Type B pancreatic cell (in vitro differentiated cells): ENCODE measurements at regions not wholly inside any gene's neighbourhood (a gene's known extent, or its start where the extent isn't known, plus 50 kb on each side); places are given as distances from the start of the nearest gene placed in this dataset.
A peak's percentile ranks its signal among the peaks of the same experiment; 100 is the strongest.

Experiments
- DNase-seq: peaks from one replicate; pipeline ENCODE4 v3.0.0; 2021; ENCODE audit warnings: mixed read lengths; ENCODE audit not compliant: unreplicated experiment; ENCODE audit errors: extremely low spot score
- H3K27ac Mint-ChIP-seq: 2 replicates; pipeline ENCODE4 v1.8.0; 2021; ENCODE audit warnings: mild to moderate bottlenecking, mixed read lengths
- H3K27me3 Mint-ChIP-seq: 2 replicates; pipeline ENCODE4 v1.8.0; 2021; ENCODE audit warnings: mixed read lengths
- H3K36me3 Mint-ChIP-seq: 2 replicates; pipeline ENCODE4 v1.8.0; 2021; ENCODE audit warnings: mixed read lengths
- H3K4me1 Mint-ChIP-seq: one replicate; pipeline ENCODE4 v1.8.0; 2021; ENCODE audit warnings: mixed read lengths; ENCODE audit not compliant: unreplicated experiment
- H3K4me3 Mint-ChIP-seq: 2 replicates; pipeline ENCODE4 v1.8.0; 2021; ENCODE audit warnings: mild to moderate bottlenecking, mixed read lengths
- H3K9me3 Mint-ChIP-seq: 2 replicates; pipeline ENCODE4 v1.8.0; 2021; ENCODE audit warnings: mixed read lengths
- CTCF ChIP-seq: fragments of 200-600 bp; sonication (generic); conservative IDR thresholded peaks from 2 replicates; pipeline ENCODE4 v1.5.0; 2021; ENCODE audit warnings: antibody characterized with exemption, mild to moderate bottlenecking

- H3K27me3 Mint-ChIP-seq, result no peaks in the 10 kb centered on the region
- H3K9me3 Mint-ChIP-seq, result no peaks in the 10 kb centered on the region
- H3K27ac Mint-ChIP-seq, result no peak overlapping the region
- no peak for TF ChIP-seq CTCF
- no peak for DNase-seq
- H3K4me1 Mint-ChIP-seq, result peaks cover 19% of the 10 kb centered on the region
- no peaks in the 10 kb centered on the region for H3K36me3 Mint-ChIP-seq
- no peak overlapping the region for H3K4me3 Mint-ChIP-seq
Observed at GRCh38 chr13:40476175-40476958, 190.1 kb downstream of the FOXO1 start.

DNA sequence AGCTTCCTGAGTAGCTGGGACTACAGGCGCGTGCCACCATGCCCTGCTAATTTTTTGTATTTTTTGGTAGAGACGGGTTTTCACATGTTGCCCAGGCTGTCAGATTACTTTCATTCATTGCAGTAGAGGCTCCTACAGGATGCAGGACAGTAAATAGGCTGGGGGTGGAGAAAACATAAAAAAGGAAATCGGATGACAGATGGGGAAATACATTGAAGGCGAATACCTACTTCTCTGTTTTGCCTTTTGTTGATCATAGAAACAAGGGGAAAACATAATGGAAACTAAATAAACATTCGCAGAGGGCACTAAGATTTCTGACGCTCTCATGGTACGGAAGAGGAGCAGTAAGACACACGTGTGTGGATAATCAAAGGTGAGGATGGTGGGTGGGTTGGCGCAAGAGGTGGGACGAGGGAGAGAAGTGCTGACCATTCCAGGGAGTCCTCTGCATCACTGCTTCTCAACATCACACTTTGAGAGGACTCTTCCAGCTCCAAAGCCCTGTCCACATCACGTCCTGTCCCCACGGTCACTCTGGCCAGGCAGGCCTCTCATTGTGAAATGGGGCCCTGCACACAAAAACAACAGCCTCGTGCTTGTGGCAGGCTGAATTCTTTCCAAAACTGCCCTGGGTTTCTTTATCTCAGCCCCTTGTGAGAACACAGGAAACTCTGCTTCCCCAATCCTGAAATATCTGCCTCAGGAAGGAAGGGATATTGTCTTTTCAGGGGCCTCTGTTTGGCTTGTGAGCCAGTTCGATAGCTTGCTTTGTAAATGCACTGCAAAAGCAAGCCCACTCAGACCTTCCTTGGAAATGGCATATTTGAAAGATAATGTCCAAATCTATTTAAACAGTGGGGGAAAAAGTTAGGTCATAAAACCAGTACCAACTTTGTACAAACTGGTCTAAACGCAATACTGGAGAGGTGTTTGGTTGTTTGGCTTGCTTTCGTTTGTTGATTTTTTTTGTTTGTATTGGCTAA, 188.5 kb downstream of the FOXO1 start:
- Mint-ChIP-seq H3K36me3 (no peaks in the 10 kb centered on the region), H3K9me3 (no peaks in the 10 kb centered on the region), H3K4me1 (peaks cover 19% of the 10 kb centered on the region), H3K4me3 (peak overlapping the region; percentile 24), H3K27ac (peak overlapping the region; percentile 84), H3K27me3 (no peaks in the 10 kb centered on the region)
- no peak for TF ChIP-seq CTCF
- no peak for DNase-seq

DNA sequence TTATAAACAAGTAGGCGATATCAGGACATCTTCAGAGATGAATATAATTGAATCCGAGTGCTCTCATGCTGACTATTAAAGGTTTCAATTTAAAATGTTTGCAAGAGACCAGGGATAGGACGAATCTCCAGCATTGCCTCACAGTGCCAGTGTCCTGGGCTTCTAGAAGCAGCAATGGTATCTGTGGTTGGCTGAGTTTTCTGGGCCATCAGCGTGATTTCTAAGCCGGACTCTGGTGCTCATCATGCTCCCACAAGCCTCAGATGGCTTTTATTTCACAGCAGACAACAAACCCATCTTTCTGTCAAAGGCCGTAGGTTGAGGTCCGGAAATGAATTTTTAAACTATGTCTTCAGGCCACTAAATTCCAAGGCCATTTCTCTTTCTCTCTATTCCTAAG, 187.7 kb downstream of the FOXO1 start:
- TF ChIP-seq CTCF, result no peak
- Mint-ChIP-seq H3K27ac (no peak overlapping the region), H3K4me3 (no peak overlapping the region), H3K4me1 (peaks cover 20% of the 10 kb centered on the region), H3K9me3 (no peaks in the 10 kb centered on the region), H3K27me3 (no peaks in the 10 kb centered on the region), H3K36me3 (no peaks in the 10 kb centered on the region)
- no peak for DNase-seq

DNA sequence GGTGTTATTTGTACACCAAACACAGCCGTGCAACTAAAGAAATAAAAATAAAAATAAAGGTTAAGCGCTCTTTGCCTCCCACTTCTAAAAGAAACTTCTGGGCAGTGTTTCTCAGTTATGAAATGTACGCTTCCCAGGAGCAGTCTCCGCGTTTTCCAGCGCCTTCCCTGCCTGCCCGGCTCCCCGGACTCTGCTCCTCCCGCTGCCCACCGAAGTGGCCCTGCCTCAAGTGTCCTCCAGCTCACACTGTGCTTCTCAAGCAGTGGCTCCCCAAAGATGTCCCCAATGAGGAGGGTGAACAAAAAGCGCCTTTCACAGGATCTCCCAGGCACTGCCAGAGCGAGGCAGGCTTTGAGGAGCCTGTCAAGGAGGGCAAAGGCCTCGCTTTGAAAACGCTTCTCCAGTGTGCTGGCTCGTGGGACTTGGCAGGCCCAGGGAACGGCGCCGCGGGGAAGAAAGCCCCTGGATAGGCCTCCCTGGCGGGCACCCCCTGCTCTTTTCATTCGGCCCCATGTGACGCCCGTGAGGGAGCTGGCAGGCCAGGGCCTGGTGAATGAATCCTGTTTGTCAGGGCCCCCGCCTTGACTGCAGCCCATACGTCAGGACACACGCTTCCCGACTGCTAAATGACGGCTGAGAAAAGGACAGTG, 187.1 kb downstream of the FOXO1 start:
- Mint-ChIP-seq H3K4me1 (peaks cover 25% of the 10 kb centered on the region), H3K4me3 (no peak overlapping the region)

More for the DNA sequence above, 187.1 kb downstream of the FOXO1 start:
- no peaks in the 10 kb centered on the region for H3K36me3 Mint-ChIP-seq
- no peak overlapping the region for H3K27ac Mint-ChIP-seq
- H3K9me3 Mint-ChIP-seq, result no peaks in the 10 kb centered on the region
- no peak for DNase-seq
- H3K27me3 Mint-ChIP-seq, result no peaks in the 10 kb centered on the region
- TF ChIP-seq CTCF, result no peak
